ENCODE measurements at regions not wholly inside any gene's neighbourhood (a gene's known extent, or its start where the extent isn't known, plus 50 kb on each side); places are given as distances from the start of the nearest gene placed in this dataset.

- Mint-ChIP-seq H3K36me3 (ENCODE audit: low read depth) (no peaks in the 10 kb centered on the region), H3K9me3 (peaks cover 4% of the 10 kb centered on the region), H3K27me3 (ENCODE audit: insufficient read depth) (peaks cover 5% of the 10 kb centered on the region), H3K4me1 (no peaks in the 10 kb centered on the region), H3K27ac (no peak overlapping the region), H3K4me3 (no peak overlapping the region)
- Histone ChIP-seq H3K27ac (ENCODE audit: low read depth, low read length) (no peak overlapping the region), H3K9me3 (ENCODE audit: control insufficient read depth, low read length) (no peaks in the 10 kb centered on the region), H3K27me3 (ENCODE audit: control insufficient read depth, insufficient read depth, low read length, poor library complexity, severe bottlenecking) (no peaks in the 10 kb centered on the region), H3K36me3 (ENCODE audit: control insufficient read depth, insufficient read depth, low read length) (no peaks in the 10 kb centered on the region), H3K4me3 (ENCODE audit: low read length) (no peak overlapping the region), H3K4me1 (ENCODE audit: control insufficient read depth, insufficient read depth, low read length) (no peaks in the 10 kb centered on the region), H3K9ac (ENCODE audit: extremely low read depth, low read length, poor library complexity, severe bottlenecking) (no peak overlapping the region)
- WGBS, 2 experiments (ENCODE audit: insufficient coverage in 1 of 2, insufficient read length in 1 of 2): 87% methylated on average over 10 of the region's 11 CpGs
- no peak for TF ChIP-seq CTCF (conservative IDR thresholded peaks at IDR 0.05)
- no peak for DNase-seq
Observed at GRCh38 chr7:27399791-27400567, 157.4 kb downstream of the EVX1 start.

GRCh38 chr7:27405780-27406179 lies 163.2 kb downstream of the EVX1 start:
- 93 to 95% methylated on average over 7 to 8 of the region's 8 CpGs for WGBS, 2 experiments (ENCODE audit: insufficient coverage in 1 of 2, insufficient read length in 1 of 2)
- H3K27me3 ChIP-seq (ENCODE audit: control insufficient read depth, insufficient read depth, low read length, poor library complexity, severe bottlenecking): no peaks in the 10 kb centered on the region
- H3K4me1 Mint-ChIP-seq: peaks cover 7% of the 10 kb centered on the region
- H3K27me3 Mint-ChIP-seq (ENCODE audit: insufficient read depth): no peaks in the 10 kb centered on the region
- no peak overlapping the region for H3K4me3 Mint-ChIP-seq
- no peak overlapping the region for H3K9ac ChIP-seq (ENCODE audit: extremely low read depth, low read length, poor library complexity, severe bottlenecking)
- no peaks in the 10 kb centered on the region for H3K9me3 ChIP-seq (ENCODE audit: control insufficient read depth, low read length)
- TF ChIP-seq CTCF (conservative IDR thresholded peaks at IDR 0.05): no peak
- DNase-seq: no peak
- no peak overlapping the region for H3K4me3 ChIP-seq (ENCODE audit: low read length)
- no peak overlapping the region for H3K27ac Mint-ChIP-seq
- peaks cover 4% of the 10 kb centered on the region for H3K9me3 Mint-ChIP-seq
- H3K36me3 Mint-ChIP-seq (ENCODE audit: low read depth): no peaks in the 10 kb centered on the region
- no peak overlapping the region for H3K27ac ChIP-seq (ENCODE audit: low read depth, low read length)
- no peaks in the 10 kb centered on the region for H3K36me3 ChIP-seq (ENCODE audit: control insufficient read depth, insufficient read depth, low read length)
- H3K4me1 ChIP-seq (ENCODE audit: control insufficient read depth, insufficient read depth, low read length): no peaks in the 10 kb centered on the region

DNA sequence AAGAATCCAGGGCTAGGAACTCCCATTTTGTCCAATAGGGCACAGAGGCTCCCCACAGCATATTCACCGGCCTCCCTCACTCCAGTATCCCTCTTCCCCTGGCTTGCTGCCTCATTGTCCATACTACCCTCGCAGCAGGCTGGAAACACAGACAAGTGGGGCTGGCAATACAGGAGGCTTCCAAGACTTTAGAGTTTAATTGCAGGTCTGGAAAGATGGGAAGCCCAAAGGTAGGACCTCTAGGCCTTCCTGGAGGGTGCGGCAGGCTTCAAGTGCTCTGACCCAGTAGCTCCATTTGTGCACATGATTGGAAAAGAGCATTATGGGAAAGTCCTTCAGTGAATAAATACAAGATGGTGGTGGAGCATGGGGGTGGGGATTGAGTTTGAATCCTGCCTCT lies 166.7 kb downstream of the EVX1 start:
- 76 to 100% methylated on average over 1 to 3 of the region's 3 CpGs for WGBS, 2 experiments (ENCODE audit: insufficient coverage in 1 of 2, insufficient read length in 1 of 2)
- H3K4me3 Mint-ChIP-seq: no peak overlapping the region

More for the DNA sequence above, 166.7 kb downstream of the EVX1 start:
- H3K27me3 Mint-ChIP-seq (ENCODE audit: insufficient read depth): no peaks in the 10 kb centered on the region
- Histone ChIP-seq H3K27ac (ENCODE audit: low read depth, low read length) (no peak overlapping the region), H3K36me3 (ENCODE audit: control insufficient read depth, insufficient read depth, low read length) (no peaks in the 10 kb centered on the region), H3K4me1 (ENCODE audit: control insufficient read depth, insufficient read depth, low read length) (no peaks in the 10 kb centered on the region), H3K9ac (ENCODE audit: extremely low read depth, low read length, poor library complexity, severe bottlenecking) (no peak overlapping the region), H3K4me3 (ENCODE audit: low read length) (no peak overlapping the region), H3K9me3 (ENCODE audit: control insufficient read depth, low read length) (no peaks in the 10 kb centered on the region), H3K27me3 (ENCODE audit: control insufficient read depth, insufficient read depth, low read length, poor library complexity, severe bottlenecking) (no peaks in the 10 kb centered on the region)
- H3K27ac Mint-ChIP-seq: no peak overlapping the region
- no peaks in the 10 kb centered on the region for H3K9me3 Mint-ChIP-seq
- TF ChIP-seq CTCF (conservative IDR thresholded peaks at IDR 0.05): no peak
- no peak for DNase-seq
- H3K4me1 Mint-ChIP-seq: peaks cover 9% of the 10 kb centered on the region
- no peaks in the 10 kb centered on the region for H3K36me3 Mint-ChIP-seq (ENCODE audit: low read depth)

Measured in endodermal cell (in vitro differentiated cells).